GM18861 (cell line): ENCODE measurements at regions not wholly inside any gene's neighbourhood (a gene's known extent, or its start where the extent isn't known, plus 50 kb on each side); places are given as distances from the start of the nearest gene placed in this dataset.
"Not testable (repeated sequence)": the region's sequence is repeated elsewhere in the genome, so short reads cannot be mapped to it uniquely, and the experiment has no call there.

ENCODE experiments used
- ATAC-seq: cut with Tn5 transposase; IDR thresholded peaks from one replicate; pipeline ENCODE4 v1.9.1; 2021; ENCODE audit not compliant: unreplicated experiment

DNA sequence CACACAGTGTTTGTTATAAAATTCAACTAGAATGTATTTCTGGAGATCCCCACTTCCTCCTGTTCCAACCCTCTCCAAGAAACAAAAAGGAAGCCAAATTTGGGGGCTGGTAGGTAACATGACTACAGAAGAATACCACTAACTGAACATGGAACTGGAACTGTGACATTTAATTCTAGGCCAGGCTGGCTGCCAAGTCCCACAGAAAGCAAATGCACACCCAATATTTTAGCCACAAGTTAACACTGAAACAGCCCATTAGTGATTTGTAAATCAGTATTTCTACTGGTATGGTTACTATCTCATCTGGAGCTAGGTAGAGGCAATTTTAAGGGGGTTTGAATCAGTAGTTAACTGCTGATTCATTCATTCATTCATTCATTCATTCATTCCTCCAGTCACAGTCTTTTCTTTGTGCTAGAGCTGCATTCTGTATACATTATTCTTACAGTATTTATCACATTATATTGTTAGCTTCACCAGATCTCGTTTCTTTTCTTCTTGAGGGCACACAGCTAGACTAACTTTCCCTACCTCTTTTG lies 131.7 kb upstream of the GDNF start:
- ATAC-seq = no peak

GRCh38 chr5:37966871-37967270 lies 127.0 kb upstream of the GDNF start:
- ATAC-seq = no peak

DNA sequence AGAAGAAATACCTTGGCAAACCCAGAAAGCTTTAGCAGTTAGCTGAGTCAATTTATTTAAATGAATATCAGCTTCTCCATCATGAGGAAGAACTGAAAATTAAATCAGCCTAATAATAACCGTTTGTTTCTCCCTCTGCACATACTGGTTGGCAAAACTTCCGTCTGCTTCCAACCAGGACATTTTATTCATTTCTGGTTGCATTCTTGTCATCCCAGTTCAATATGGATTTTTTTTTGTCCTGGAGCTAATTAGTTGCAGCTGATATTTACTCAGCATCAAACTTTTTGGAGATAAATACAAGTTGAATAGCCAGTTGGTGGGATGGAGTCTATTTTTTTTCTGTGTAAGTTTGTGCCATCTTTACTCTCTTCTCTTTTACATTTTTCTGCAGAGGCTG lies 126.5 kb upstream of the GDNF start:
- ATAC-seq = no peak

- ATAC-seq = no peak
These were observed 122.5 kb upstream of the GDNF start for GRCh38 chr5:37962389-37962788.

- no peak for ATAC-seq
These were observed 117.4 kb upstream of the GDNF start for GRCh38 chr5:37957218-37957617.

DNA sequence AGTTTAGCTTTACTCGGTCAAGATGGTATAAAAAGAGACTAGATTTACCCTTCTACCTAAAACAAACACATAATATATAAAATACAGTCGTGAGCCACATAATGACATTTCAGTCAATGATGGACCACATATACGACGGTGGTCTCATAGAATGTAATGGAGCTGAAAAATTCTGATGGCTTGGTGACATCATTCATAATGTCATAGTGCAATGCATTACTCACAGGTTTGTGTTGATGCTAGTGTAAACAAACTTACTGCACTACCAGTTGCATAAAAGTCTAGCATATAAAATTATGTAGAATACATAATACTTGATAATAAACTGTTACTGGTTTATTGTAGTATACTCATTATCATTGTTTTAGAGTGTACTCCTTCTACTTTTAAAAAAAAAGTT lies 115.9 kb upstream of the GDNF start:
- no peak for ATAC-seq

GRCh38 chr5:37954561-37954960 lies 114.7 kb upstream of the GDNF start:
- no peak for ATAC-seq

DNA sequence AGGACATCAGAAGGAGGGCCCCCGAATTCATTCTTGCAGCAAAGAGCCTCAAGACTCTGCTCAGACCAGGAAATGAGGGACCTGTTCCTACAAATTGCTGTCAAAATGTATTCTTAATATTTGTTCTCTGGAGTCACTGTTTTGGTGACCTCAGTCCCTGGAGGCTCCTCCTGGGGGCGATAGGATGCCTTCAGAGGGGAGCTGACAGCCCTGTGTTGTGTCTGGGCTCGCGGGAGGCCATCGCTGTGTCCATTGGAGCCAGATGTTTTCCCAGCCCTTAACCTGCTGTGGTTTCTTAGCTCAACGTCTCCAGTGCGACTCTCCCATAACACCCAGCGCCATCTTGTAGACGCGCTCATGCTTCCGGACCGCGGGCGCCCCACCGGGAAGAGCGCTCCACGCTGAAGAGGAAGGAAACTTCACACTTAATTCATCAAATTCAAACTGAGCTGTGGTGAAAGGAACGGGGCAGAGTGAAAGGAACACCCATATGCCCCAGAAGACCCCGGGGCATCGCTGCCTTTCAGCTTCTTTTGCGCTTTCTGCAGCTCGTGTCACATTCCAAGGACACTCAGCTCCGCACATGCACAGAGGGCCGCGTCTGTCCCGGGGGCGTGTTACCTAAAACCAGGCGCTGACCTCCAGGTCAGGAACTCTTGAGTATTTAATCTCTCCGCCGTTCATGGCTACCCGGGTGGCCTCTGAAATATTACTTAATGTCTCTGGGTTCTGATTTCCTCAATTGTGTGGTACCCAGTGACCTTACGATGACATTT lies 112.3 kb upstream of the GDNF start:
- no peak for ATAC-seq

GRCh38 chr5:37950436-37950835 lies 110.6 kb upstream of the GDNF start:
- no peak for ATAC-seq

- no peak for ATAC-seq
These were observed 105.6 kb upstream of the GDNF start for GRCh38 chr5:37945446-37945845.

DNA sequence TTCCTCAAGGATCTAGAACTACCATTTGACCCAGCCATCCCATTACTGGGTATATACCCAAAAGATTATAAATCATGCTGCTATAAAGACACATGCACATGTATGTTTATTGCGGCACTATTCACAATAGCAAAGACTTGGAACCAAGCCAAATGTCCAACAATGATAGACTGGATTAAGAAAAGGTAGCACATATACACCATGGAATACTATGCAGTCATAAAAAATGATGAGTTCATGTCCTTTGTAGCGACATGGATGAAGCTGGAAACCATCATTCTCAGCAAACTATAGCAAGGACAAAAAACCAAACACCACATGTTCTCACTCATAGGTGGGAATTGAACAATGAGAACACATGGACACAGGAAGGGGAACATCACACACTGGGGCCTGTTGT lies 103.3 kb upstream of the GDNF start:
- not testable (repeated sequence) for ATAC-seq

DNA sequence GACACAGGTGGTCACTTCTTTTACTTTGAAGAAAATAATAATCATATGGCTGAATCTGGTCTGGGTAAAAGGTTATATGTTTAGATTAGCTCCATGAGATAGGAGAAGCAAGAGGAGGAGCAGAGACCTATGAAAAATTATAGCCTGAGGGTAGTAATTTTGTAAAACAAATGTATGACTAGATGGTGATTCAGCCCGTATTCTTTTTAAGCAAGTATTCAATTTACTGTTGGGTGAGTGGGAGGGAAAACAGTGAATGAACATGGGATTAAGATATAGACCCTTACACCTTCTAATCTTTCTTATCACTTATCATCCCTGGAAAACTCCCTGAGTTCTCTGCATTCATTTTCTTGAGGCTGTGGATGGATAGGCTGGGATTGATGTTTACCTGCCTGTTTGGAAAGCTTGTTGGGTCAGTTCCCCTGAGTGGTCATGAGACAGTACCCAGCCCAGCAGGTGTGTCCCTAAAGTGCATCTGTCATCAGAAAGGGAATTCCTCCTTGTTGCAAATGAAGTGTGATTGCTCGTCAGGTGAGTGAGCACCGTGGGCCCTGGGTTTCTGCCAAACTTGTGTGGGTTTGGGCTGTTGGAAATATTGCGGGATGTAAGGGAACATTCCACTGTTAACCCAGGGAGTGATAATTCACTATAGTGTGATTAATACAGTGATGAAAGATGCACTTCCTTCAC lies 101.2 kb upstream of the GDNF start:
- no peak for ATAC-seq

DNA sequence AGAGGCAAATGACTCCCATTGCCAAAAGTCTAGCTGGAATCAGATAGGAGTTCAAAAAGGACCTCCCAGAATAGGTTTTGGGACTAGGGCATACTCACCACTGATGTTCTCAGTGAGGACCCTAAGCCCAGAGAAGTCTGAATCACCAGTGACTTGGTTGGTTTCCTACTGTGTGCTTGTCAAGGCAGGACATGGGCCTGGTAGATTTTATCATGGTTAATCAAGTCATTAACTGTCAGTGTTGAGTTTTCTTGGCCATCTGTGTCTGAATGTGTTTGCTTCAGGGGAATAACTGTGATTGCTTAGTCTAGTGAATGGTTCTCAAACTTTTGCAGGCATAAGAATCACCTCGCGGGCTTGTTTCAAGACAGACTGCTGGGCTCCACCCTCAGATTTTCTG lies 99.0 kb upstream of the GDNF start:
- no peak for ATAC-seq

GRCh38 chr5:37938076-37938852 lies 98.4 kb upstream of the GDNF start:
- no peak for ATAC-seq

- no peak for ATAC-seq
These were observed 96.2 kb upstream of the GDNF start for GRCh38 chr5:37936091-37936490.

- ATAC-seq = no peak
These were observed 93.7 kb upstream of the GDNF start for GRCh38 chr5:37933576-37933975.

DNA sequence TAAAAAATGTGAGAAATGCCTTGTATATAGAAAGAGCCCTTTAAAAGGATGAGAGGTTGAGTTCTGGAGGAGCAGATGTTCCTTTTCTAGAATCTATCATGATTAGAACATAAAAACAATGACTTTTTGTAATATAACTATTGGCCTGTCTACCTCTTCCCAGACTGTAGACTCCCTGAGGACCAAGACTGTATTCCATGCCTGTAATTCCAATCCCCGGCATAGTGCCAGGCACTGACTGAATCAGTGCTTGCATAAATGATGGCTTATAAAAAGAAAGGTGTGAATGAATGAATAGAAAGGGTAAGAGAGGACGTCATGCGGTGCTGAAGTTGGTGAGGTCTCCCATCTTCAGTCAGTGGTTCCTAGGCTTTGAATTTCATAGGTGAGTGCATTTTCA lies 92.6 kb upstream of the GDNF start:
- ATAC-seq = no peak

DNA sequence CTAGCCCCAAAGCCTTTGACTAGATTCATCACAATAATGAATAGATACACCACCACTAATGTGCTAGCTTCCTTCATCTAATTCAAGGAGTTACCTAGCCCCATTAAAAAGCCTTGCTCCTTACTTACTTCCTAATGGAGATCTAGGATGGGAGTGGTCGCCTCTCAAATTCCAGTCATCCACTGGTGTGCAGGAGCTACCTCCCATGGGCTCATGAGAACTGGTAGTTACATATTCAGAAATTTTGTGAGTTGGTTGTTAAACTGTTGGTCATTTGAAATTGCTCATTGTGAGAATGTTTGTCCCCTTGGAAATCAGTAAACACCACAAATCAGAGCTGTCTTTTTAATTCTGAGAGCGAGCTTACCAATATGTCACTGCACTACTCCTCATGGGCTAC lies 91.7 kb upstream of the GDNF start:
- ATAC-seq = no peak

GRCh38 chr5:37930350-37930749 lies 90.5 kb upstream of the GDNF start:
- no peak for ATAC-seq

DNA sequence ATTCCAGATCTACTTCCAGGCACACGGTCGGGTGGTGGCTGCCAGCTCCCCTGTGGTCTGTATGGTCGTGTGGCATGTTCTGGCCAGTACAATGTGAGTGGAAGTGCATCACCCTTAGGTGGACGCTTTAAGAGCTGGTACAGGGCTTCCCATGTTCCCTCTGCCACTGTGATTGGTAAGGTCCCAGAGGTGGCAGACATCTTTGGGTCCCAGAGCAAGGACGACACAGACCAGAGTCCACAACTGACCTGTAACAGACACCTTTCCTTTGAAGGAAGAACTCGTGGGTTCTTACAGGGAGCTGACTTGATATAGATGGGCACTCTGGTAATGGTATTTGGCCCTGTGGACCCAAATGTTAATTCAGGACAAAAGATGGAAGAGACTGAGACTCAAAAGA lies 90.0 kb upstream of the GDNF start:
- ATAC-seq = no peak

- ATAC-seq = not testable (repeated sequence)
These were observed 87.9 kb upstream of the GDNF start for GRCh38 chr5:37927753-37928152.

DNA sequence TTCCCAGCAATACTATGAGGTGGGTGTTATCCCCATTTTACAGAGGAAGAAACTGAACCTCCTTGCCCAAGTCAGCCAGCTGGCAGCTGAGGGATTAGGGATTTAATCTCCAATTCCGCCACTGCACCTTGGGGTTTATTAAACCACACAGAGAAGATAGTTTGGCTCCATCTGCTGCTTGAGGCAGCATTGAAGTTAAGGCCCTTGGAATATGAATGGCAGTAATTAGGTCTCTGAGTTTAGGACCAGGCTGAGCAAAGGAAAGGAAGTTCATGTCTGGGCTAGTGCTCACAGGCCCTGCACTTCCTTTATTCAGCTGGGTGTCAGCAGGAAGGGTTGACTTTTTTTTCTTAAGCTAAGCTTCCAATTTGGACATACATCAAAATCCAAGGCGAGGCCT lies 86.9 kb upstream of the GDNF start:
- ATAC-seq = no peak
